Suprapubic skin (tissue), 4 donors: ENCODE measurements at regions not wholly inside any gene's neighbourhood (a gene's known extent, or its start where the extent isn't known, plus 50 kb on each side); places are given as distances from the start of the nearest gene placed in this dataset.

ENCODE experiments used
- EP300 ChIP-seq: sonication (generic); formaldehyde crosslinking; IDR thresholded peaks from one replicate; pipeline ENCODE4 v1.6.1; 2017; ENCODE audit warnings: antibody characterized with exemption
- POLR2A ChIP-seq, 2 donors: fragments of 450-650 bp; IDR thresholded peaks; one replicate each; pipeline ENCODE4 v1.6.1; 2017; ENCODE audit warnings: antibody characterized with exemption in 2 of 2, mild to moderate bottlenecking in 2 of 2, moderate library complexity in 2 of 2
- POLR2AphosphoS5 ChIP-seq, 3 donors: sonication (generic); formaldehyde crosslinking; IDR thresholded peaks; one replicate each; pipeline ENCODE4 v1.6.1; 2017; ENCODE audit warnings: antibody characterized with exemption in 3 of 3
- TF ChIP-seq, protein P1 (sequence below), 2 donors: fragments of 200-600 bp in 1 of 2; fragments of 450-650 bp in 1 of 2; sonication (generic) in 1 of 2; IDR thresholded peaks; one replicate each; pipeline ENCODE4 v1.5.1; 2016 to 2019; ENCODE audit warnings: antibody characterized with exemption in 2 of 2, mild to moderate bottlenecking in 1 of 2, moderate library complexity in 1 of 2

DNA sequence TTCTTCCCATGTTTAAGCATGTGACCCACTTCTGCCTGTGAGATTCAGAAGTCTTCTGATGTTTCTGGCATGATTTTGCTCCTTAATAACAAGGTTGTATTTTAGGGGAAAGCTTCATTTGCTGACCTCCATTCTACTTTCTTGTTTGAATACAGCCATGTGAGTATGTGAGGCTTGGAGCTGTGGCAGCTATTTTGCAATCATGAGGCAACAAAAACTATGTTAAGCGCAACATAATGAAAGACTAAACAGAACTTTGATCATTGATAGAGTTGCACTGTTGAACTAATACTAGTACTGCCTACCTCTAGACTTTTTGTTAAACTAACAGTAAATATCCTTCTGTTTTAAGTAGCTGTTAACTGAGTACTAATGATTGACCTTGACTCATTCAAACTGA is 203.8 kb upstream of the FAM3C start:
- TF ChIP-seq POLR2AphosphoS5 (IDR thresholded peaks at IDR 0.05) (no peak), POLR2A (IDR thresholded peaks at IDR 0.05) (no peak), EP300 (no peak)
- TF ChIP-seq, protein P1, sequence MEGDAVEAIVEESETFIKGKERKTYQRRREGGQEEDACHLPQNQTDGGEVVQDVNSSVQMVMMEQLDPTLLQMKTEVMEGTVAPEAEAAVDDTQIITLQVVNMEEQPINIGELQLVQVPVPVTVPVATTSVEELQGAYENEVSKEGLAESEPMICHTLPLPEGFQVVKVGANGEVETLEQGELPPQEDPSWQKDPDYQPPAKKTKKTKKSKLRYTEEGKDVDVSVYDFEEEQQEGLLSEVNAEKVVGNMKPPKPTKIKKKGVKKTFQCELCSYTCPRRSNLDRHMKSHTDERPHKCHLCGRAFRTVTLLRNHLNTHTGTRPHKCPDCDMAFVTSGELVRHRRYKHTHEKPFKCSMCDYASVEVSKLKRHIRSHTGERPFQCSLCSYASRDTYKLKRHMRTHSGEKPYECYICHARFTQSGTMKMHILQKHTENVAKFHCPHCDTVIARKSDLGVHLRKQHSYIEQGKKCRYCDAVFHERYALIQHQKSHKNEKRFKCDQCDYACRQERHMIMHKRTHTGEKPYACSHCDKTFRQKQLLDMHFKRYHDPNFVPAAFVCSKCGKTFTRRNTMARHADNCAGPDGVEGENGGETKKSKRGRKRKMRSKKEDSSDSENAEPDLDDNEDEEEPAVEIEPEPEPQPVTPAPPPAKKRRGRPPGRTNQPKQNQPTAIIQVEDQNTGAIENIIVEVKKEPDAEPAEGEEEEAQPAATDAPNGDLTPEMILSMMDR (IDR thresholded peaks at IDR 0.05) = no peak
